Upper lobe of right lung (tissue), 1 donor: ENCODE measurements at regions not wholly inside any gene's neighbourhood (a gene's known extent, or its start where the extent isn't known, plus 50 kb on each side); places are given as distances from the start of the nearest gene placed in this dataset.

Experiments
- ATAC-seq: fragments of 200-7000 bp; cut with Tn5 transposase; one replicate; pipeline ENCODE4 v1.9.1; 2020; ENCODE audit warnings: mild to moderate bottlenecking, moderate library complexity
- DNase-seq: peaks from one replicate; pipeline ENCODE4 v3.0.0-alpha.2; 2020
- H3K27ac ChIP-seq: fragments of 200-600 bp; one replicate; pipeline ENCODE4 v1.8.0; 2022
- H3K27me3 ChIP-seq: fragments of 200-600 bp; one replicate; pipeline ENCODE4 v1.8.0; 2022; ENCODE audit warnings: mild to moderate bottlenecking
- H3K36me3 ChIP-seq: fragments of 200-600 bp; one replicate; pipeline ENCODE4 v1.8.0; 2022
- H3K4me1 ChIP-seq: fragments of 200-600 bp; one replicate; pipeline ENCODE4 v1.8.0; 2022
- H3K4me3 ChIP-seq: fragments of 200-600 bp; one replicate; pipeline ENCODE4 v1.8.0; 2022; ENCODE audit warnings: mild to moderate bottlenecking
- H3K9me3 ChIP-seq: fragments of 200-600 bp; one replicate; pipeline ENCODE4 v1.8.0; 2022
- CTCF ChIP-seq: fragments of 200-600 bp; IDR thresholded peaks from one replicate; pipeline ENCODE4 v1.8.0; 2022; ENCODE audit warnings: antibody characterized with exemption
- intact Hi-C: fragments of 100-400 bp; cut with DNase I; formaldehyde crosslinking; loops from one replicate; pipeline ENCODE4 v1.11.0; 2022
- donor health status: DM: no; HTN: yes; CAD: no; lungs with severe emphysema.

GRCh38 chr21:28740125-28740524, 252.6 kb downstream of the LTN1 start:
- no peak for DNase-seq
- no peak overlapping the region for H3K27ac ChIP-seq
- no peak overlapping the region for H3K4me3 ChIP-seq
- no peaks in the 10 kb centered on the region for H3K9me3 ChIP-seq
- H3K27me3 ChIP-seq, result no peaks in the 10 kb centered on the region
- H3K36me3 ChIP-seq, result no peaks in the 10 kb centered on the region
- intact Hi-C loops, result loop anchor here (10.0 kb wide), 1 partner anchor 1035 kb away; no protein-coding TSS in a partner anchor
- H3K4me1 ChIP-seq, result no peaks in the 10 kb centered on the region
- TF ChIP-seq CTCF, result no peak
- ATAC-seq, result no peak

GRCh38 chr21:28738882-28739281, 253.8 kb downstream of the LTN1 start:
- Histone ChIP-seq H3K4me1 (no peaks in the 10 kb centered on the region), H3K36me3 (no peaks in the 10 kb centered on the region), H3K27ac (no peak overlapping the region), H3K27me3 (no peaks in the 10 kb centered on the region), H3K9me3 (no peaks in the 10 kb centered on the region), H3K4me3 (no peak overlapping the region)
- DNase-seq (no peak), ATAC-seq (no peak)
- intact Hi-C loops, result no loop called here
- no peak for TF ChIP-seq CTCF

- no peak for TF ChIP-seq CTCF
- intact Hi-C loops, result no loop called here
- Histone ChIP-seq H3K36me3 (no peaks in the 10 kb centered on the region), H3K9me3 (no peaks in the 10 kb centered on the region), H3K4me1 (no peaks in the 10 kb centered on the region), H3K27ac (no peak overlapping the region), H3K4me3 (no peak overlapping the region), H3K27me3 (no peaks in the 10 kb centered on the region)
- no peak for DNase-seq
- ATAC-seq, result no peak
These were observed 254.3 kb downstream of the LTN1 start for GRCh38 chr21:28738420-28738704.

GRCh38 chr21:28737674-28738419, 254.8 kb downstream of the LTN1 start:
- intact Hi-C loops, result no loop called here
- H3K27me3 ChIP-seq, result no peaks in the 10 kb centered on the region
- DNase-seq, result no peak
- no peaks in the 10 kb centered on the region for H3K36me3 ChIP-seq
- H3K27ac ChIP-seq, result no peak overlapping the region
- no peak overlapping the region for H3K4me3 ChIP-seq
- no peaks in the 10 kb centered on the region for H3K4me1 ChIP-seq
- H3K9me3 ChIP-seq, result no peaks in the 10 kb centered on the region
- no peak for TF ChIP-seq CTCF
- ATAC-seq, result no peak

- H3K36me3 ChIP-seq, result no peaks in the 10 kb centered on the region
These were observed 258.0 kb downstream of the LTN1 start for GRCh38 chr21:28734522-28735175.

More at GRCh38 chr21:28734522-28735175, 258.0 kb downstream of the LTN1 start:
- DNase-seq, result no peak
- no peak for ATAC-seq
- H3K4me3 ChIP-seq, result no peak overlapping the region
- TF ChIP-seq CTCF, result no peak
- no peaks in the 10 kb centered on the region for H3K4me1 ChIP-seq
- H3K27ac ChIP-seq, result no peak overlapping the region
- H3K27me3 ChIP-seq, result no peaks in the 10 kb centered on the region
- intact Hi-C loops, result no loop called here
- no peaks in the 10 kb centered on the region for H3K9me3 ChIP-seq
